Islet precursor cell (in vitro differentiated cells): ENCODE measurements at regions not wholly inside any gene's neighbourhood (a gene's known extent, or its start where the extent isn't known, plus 50 kb on each side); places are given as distances from the start of the nearest gene placed in this dataset.

Experiments used
- DNase-seq: peaks from one replicate; pipeline ENCODE4 v3.0.0-alpha.2; 2018

GRCh38 chr4:175129797-175130196, 211.6 kb downstream of the ADAM29 start:
- DNase-seq, result no peak

DNA sequence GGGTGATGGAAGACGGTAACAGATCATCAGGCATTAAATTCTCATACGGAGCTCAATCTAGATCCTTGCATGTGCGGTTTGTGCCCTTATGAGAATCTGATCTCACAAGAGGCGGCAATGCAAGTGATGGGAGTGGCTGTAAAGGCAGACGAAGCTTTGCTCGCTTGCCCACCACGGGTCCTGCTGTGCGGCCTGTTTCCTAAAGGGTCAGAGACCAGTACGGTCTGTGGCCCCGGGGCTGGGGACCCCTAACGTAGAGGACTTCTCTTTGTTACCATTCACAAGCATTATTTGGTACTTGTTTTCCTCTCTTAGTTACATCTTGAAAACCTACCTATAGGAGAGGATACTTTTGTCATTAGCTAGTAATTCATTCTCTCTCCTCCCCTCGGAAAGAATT, 221.0 kb downstream of the ADAM29 start:
- no peak for DNase-seq

GRCh38 chr4:175143116-175143515, 225.0 kb downstream of the ADAM29 start:
- no peak for DNase-seq

DNA sequence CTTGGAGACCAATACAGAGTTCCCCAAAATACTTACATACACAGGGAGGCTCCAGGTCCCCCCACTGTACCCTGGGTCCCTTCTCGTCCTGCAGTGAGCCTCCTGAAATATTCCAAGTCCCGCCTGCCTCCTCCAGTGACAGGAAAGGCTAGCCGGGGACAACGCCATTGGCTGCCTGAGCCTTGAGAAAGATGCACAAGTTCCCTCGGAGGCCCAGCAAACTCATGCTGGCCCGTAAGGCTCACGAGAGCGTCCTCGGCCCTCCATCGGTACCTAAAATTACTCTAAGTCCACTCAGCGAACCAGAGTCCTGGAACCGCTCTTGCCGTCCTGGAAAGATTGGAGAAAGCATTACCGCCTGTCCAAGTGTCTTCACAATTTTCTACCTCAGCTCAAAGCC, 228.6 kb downstream of the ADAM29 start:
- DNase-seq, result no peak

DNA sequence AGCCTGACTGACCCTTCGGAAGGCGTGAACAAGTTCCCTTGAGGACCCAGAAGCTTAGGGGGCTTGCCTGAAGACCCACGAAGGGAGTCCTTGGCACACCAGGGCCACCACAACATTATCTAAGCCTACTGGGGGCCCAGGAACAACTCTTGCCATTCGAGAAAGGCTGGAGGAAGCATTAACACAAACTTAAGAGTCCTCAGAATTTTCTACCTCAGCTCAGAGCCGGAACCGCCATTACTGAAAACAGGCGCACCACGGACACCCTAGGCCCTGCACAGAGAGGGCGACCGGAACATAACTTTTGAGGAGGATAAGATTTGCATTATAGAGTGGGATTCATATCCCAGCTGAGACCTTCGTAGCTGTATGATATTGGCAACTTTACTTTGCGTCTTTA, 229.1 kb downstream of the ADAM29 start:
- DNase-seq, result no peak

GRCh38 chr4:175166020-175166419, 247.9 kb downstream of the ADAM29 start:
- DNase-seq, result no peak

GRCh38 chr4:175176710-175177109, 258.6 kb downstream of the ADAM29 start:
- no peak for DNase-seq

DNA sequence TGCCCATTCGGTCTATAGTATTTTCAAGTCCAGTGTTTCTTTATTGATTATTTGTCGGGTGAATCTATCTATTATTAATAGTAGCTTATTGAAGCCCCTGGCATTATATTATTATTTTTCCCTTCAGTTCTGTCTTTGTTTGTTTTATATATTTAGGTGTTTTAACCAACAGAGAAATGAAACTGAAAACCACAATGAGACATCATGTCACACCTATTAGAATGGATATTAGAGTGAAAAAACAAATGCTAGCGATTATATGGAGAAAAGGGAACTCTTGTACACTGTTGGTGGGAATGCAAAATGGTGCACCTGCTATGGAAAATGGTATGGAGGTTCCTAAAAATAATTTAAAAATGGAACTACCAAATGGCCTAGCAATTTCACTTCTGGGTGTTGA, 272.5 kb downstream of the ADAM29 start:
- DNase-seq, result no peak

DNA sequence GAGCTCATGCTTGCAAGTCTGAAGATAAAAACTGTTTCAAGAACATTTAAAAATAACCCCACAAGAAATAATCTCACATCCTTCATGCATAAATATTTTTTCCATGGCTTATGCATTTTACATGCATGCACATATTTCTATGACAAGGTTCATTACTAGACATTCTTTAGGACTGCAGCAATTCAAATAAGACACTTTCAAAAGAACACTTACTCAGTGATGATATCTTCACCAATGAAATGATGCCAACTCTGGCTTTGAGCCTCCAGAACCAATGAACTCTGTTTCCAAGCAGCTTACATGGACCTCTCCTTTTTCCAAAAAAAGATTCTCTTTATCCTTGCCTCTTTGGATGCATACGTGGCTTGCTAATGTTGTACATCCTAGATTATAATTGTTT, 279.9 kb downstream of the ADAM29 start:
- no peak for DNase-seq

- no peak for DNase-seq
Measured at GRCh38 chr4:175215208-175215607, 297.1 kb downstream of the ADAM29 start.

DNA sequence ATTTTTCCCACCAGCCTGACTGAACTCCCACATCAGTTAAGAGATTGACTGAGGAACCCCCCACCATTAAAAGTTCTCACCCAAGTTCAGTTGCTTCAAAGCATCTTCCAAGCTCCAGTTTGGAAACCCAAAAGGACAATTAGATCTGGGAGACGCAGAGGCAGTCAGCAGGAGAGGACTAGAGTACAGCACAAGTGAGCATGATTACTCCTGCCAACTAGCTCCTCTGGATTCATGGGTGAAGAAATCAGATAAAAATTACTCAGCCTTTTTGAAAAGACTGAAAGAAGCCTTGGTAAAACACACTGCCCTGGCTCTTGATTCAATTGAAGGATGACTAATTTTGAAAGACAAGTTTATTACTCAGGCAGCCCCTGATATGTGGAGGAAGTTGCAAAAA, 297.5 kb downstream of the ADAM29 start:
- DNase-seq, result no peak

GRCh38 chr4:175229154-175229553, 311.0 kb downstream of the ADAM29 start:
- no peak for DNase-seq

- DNase-seq, result no peak
Measured at GRCh38 chr4:175234162-175234561, 316.0 kb downstream of the ADAM29 start.

GRCh38 chr4:175238827-175239517, 320.8 kb downstream of the ADAM29 start:
- no peak for DNase-seq

DNA sequence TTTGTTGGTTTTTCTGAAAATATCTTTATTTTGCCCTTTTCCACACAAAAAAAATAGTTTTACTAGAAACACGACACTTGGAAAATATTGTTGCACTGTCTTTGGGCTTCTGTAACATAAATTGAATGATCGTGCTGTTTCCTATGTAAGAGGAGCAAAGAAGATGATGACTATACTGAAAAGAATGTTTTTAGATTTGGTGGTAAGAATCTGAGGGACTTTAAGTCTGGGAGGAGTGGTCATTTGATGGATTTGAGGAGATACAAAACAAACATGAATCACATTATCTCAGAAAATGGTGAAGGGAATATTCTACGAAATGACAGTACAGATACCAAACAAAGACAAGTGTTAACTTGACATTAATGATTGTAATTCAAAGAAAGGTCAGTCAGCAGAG, 328.8 kb downstream of the ADAM29 start:
- no peak for DNase-seq

- no peak for DNase-seq
Measured at GRCh38 chr4:175252642-175253041, 334.5 kb downstream of the ADAM29 start.

DNA sequence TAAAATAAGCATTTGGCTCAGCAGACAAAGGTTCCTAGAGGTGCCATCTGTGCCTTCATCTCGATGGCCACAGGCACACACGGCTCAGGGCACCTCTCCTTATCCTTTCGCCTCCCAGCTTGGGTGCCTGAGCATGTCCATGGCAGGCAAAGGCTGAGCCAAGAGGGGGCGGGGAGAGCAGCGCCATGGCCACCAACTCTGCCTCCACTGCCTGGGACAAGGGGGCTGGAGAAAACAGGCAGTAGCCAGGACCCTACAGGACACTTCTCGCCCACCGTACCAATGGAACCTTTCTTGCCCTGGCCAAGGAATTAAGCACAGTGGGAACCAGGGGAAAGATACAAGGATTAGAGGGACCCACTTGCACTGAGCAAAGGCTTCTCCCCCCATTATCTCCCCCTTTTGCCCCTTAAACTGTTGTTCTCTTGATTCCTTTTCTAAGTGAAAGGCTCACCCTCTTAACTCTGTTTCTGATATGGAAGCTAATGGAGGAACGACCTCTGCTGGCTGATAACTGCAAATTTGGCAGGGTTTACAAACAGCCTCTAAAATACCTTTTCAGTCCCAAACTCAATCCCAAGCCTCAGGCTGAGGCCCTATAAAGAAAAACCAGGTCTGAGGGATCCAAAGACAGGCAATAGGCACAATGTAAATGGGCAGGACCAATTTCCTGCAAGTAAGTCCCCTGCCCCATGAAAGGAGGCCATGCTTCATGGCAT, 335.2 kb downstream of the ADAM29 start:
- no peak for DNase-seq

- no peak for DNase-seq
Measured at GRCh38 chr4:175263537-175263936, 345.4 kb downstream of the ADAM29 start.

- DNase-seq, result no peak
Measured at GRCh38 chr4:175271010-175271630, 353.0 kb downstream of the ADAM29 start.

DNA sequence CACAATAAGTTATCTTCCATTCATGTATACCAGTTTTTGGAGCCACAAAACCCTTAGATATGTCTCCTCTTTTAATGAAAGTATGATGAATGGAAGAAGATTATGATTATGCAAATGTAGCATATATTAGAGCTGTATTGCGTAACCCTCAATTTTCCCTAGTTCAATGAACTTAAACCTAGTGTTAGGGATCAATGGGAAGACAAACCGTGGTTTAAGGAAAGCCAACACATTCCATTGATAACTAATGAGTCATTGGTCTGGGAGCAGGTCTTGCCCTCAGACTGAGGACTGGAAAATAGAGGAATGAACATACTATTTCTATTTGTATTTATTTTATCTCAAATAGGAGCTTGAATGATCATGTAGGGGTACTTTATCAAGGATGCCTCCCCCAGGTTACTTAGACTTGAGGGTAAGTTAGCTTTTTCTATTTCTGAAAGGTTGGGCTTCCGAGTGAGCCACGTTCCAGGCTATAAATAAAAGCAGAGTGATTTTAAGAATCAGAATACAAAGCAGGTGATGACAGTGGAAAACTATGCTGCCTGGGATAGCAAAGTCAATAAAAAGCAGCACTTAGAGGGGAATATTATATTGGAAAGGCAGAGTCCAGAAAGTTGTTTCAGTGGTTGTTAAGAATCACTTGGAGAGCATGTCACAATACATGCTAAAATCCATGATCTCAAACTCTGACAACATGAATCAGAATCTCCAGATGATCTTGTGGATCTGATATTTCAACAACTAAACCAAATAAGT, 356.0 kb downstream of the ADAM29 start:
- no peak for DNase-seq

GRCh38 chr4:175277816-175278215, 359.7 kb downstream of the ADAM29 start:
- DNase-seq, result no peak

- DNase-seq, result no peak
Measured at GRCh38 chr4:175280153-175280552, 362.0 kb downstream of the ADAM29 start.

GRCh38 chr4:175281894-175282293, 363.7 kb downstream of the ADAM29 start:
- no peak for DNase-seq

- DNase-seq, result no peak
Measured at GRCh38 chr4:175282407-175282806, 364.2 kb downstream of the ADAM29 start.
